HG02610 (cell line): ENCODE measurements at regions not wholly inside any gene's neighbourhood (a gene's known extent, or its start where the extent isn't known, plus 50 kb on each side); places are given as distances from the start of the nearest gene placed in this dataset.

ENCODE experiments used
- ATAC-seq: cut with Tn5 transposase; IDR thresholded peaks from one replicate; pipeline ENCODE4 v1.9.1; 2021; ENCODE audit warnings: mild to moderate bottlenecking, moderate library complexity; ENCODE audit not compliant: unreplicated experiment

- no peak for ATAC-seq
Measured at GRCh38 chr14:34025325-34026017, 74.6 kb upstream of the EGLN3 start.

- ATAC-seq, result no peak
Measured at GRCh38 chr14:34024768-34025144, 73.9 kb upstream of the EGLN3 start.

- no peak for ATAC-seq
Measured at GRCh38 chr14:34023824-34024767, 73.2 kb upstream of the EGLN3 start.

GRCh38 chr14:34021096-34021495 lies 70.2 kb upstream of the EGLN3 start:
- ATAC-seq, result no peak

- no peak for ATAC-seq
Measured at GRCh38 chr14:34020014-34020413, 69.1 kb upstream of the EGLN3 start.

GRCh38 chr14:34018564-34019244 lies 67.8 kb upstream of the EGLN3 start:
- peak; percentile 82 for ATAC-seq

- ATAC-seq, result no peak
Measured at GRCh38 chr14:34018125-34018524, 67.3 kb upstream of the EGLN3 start.

GRCh38 chr14:34015383-34015782 lies 64.5 kb upstream of the EGLN3 start:
- no peak for ATAC-seq

- no peak for ATAC-seq
Measured at GRCh38 chr14:34014936-34015335, 64.1 kb upstream of the EGLN3 start.

- ATAC-seq, result peak; percentile 33
Measured at GRCh38 chr14:34013721-34014060, 62.8 kb upstream of the EGLN3 start.

GRCh38 chr14:34012978-34013720 lies 62.3 kb upstream of the EGLN3 start:
- peak; percentile 84 for ATAC-seq

GRCh38 chr14:34012369-34012768 lies 61.5 kb upstream of the EGLN3 start:
- ATAC-seq, result no peak

GRCh38 chr14:34009956-34010355 lies 59.1 kb upstream of the EGLN3 start:
- no peak for ATAC-seq

GRCh38 chr14:34007902-34008301 lies 57.0 kb upstream of the EGLN3 start:
- no peak for ATAC-seq

GRCh38 chr14:34005901-34006300 lies 55.0 kb upstream of the EGLN3 start:
- no peak for ATAC-seq

GRCh38 chr14:34004881-34005280 lies 54.0 kb upstream of the EGLN3 start:
- ATAC-seq, result no peak

GRCh38 chr14:34003691-34004090 lies 52.8 kb upstream of the EGLN3 start:
- ATAC-seq, result no peak

GRCh38 chr14:34003082-34003668 lies 52.3 kb upstream of the EGLN3 start:
- no peak for ATAC-seq
